Naive thymus-derived CD4-positive, alpha-beta T cell (primary cell): ENCODE measurements at regions not wholly inside any gene's neighbourhood (a gene's known extent, or its start where the extent isn't known, plus 50 kb on each side); places are given as distances from the start of the nearest gene placed in this dataset.

Experiments
- ATAC-seq: fragments of 150-1000 bp; cut with Tn5 transposase; 2 replicates; pipeline ENCODE4 v1.10.0; 2021; ENCODE audit warnings: mild to moderate bottlenecking, moderate library complexity
- CTCF ChIA-PET: fragments of 350-600 bp; sonication (Branson Sonifier 250); formaldehyde crosslinking; loops from one replicate; lab custom pipeline; 2021; ENCODE audit warnings: antibody characterized with exemption; lab: Charles Lee
- POLR2A ChIA-PET: fragments of 350-600 bp; sonication (Branson Sonifier 250); formaldehyde crosslinking; loops from one replicate; lab custom pipeline; 2021; ENCODE audit warnings: antibody characterized with exemption, inconsistent platforms; lab: Charles Lee
- DNase-seq, 9 donors: peaks; one replicate each; pipeline versions ENCODE4 v3.0.0 to v3.0.0-alpha.2; 2020 to 2022; ENCODE audit warnings: mixed read lengths in 1 of 9
- H3K27ac ChIP-seq: one replicate; pipeline ENCODE4 v1.7.0; 2013; ENCODE audit warnings: mild to moderate bottlenecking, low read depth, low read length, moderate library complexity
- H3K27me3 ChIP-seq, 2 donors: one replicate each; pipeline ENCODE4 v1.7.0; 2013; ENCODE audit warnings: low read length in 2 of 2, mild to moderate bottlenecking in 2 of 2, moderate library complexity in 2 of 2; ENCODE audit not compliant: control insufficient read depth in 2 of 2, insufficient read depth in 2 of 2
- H3K36me3 ChIP-seq, 3 experiments: 1 replicate in 2 of 3; 2 replicates in 1 of 3; pipeline ENCODE4 v1.7.0; 2013; ENCODE audit warnings: low read length in 3 of 3, mild to moderate bottlenecking in 3 of 3, moderate library complexity in 1 of 3; ENCODE audit not compliant: insufficient read depth in 3 of 3, control insufficient read depth in 2 of 3
- H3K4me1 ChIP-seq, 2 donors: one replicate each; pipeline ENCODE4 v1.7.0; 2013; ENCODE audit warnings: low read length in 2 of 2, mild to moderate bottlenecking in 2 of 2, moderate library complexity in 1 of 2; ENCODE audit not compliant: control insufficient read depth in 2 of 2, insufficient read depth in 2 of 2
- H3K4me3 ChIP-seq: 2 replicates; pipeline ENCODE4 v1.7.0; 2013; ENCODE audit warnings: mild to moderate bottlenecking, low read length
- H3K9me3 ChIP-seq, 3 experiments: 1 replicate in 2 of 3; 2 replicates in 1 of 3; pipeline ENCODE4 v1.7.0; 2013; ENCODE audit warnings: low read length in 3 of 3; ENCODE audit not compliant: control insufficient read depth in 2 of 3
- H3K27ac Mint-ChIP-seq, 9 donors: one replicate each; pipeline ENCODE4 v1.8.0; 2020 to 2022; ENCODE audit warnings: mixed read lengths in 9 of 9, mild to moderate bottlenecking in 8 of 9, moderate library complexity in 5 of 9, inconsistent platforms in 2 of 9
- H3K27me3 Mint-ChIP-seq, 5 donors: one replicate each; pipeline ENCODE4 v1.8.0; 2021 to 2022; ENCODE audit warnings: mixed read lengths in 5 of 5, mild to moderate bottlenecking in 1 of 5
- H3K36me3 Mint-ChIP-seq, 5 donors: one replicate each; pipeline ENCODE4 v1.8.0; 2020 to 2022; ENCODE audit warnings: mixed read lengths in 5 of 5, mild to moderate bottlenecking in 3 of 5, inconsistent platforms in 1 of 5
- H3K4me1 Mint-ChIP-seq, 7 donors: one replicate each; pipeline ENCODE4 v1.8.0; 2020 to 2022; ENCODE audit warnings: mixed read lengths in 7 of 7, mild to moderate bottlenecking in 3 of 7, inconsistent platforms in 1 of 7
- H3K4me3 Mint-ChIP-seq, 10 donors: one replicate each; pipeline ENCODE4 v1.8.0; 2020 to 2022; ENCODE audit warnings: mild to moderate bottlenecking in 10 of 10, mixed read lengths in 10 of 10, moderate library complexity in 6 of 10, inconsistent platforms in 2 of 10
- H3K9me3 Mint-ChIP-seq, 11 donors: one replicate each; pipeline ENCODE4 v1.8.0; 2020 to 2022; ENCODE audit warnings: mixed read lengths in 11 of 11, mild to moderate bottlenecking in 4 of 11, inconsistent platforms in 1 of 11, moderate library complexity in 1 of 11
- intact Hi-C, 2 donors: fragments of 100-400 bp; cut with micrococcal nuclease; formaldehyde crosslinking; loops; one replicate each; pipeline ENCODE4 v1.15.1; 2023

GRCh38 chr6:33863723-33864440, 60.1 kb upstream of the MLN start:
- Histone ChIP-seq H3K4me1 (peaks cover 21 to 30% of the 10 kb centered on the region in 2 donors), H3K36me3 (no peaks in the 10 kb centered on the region), H3K27ac (no peak overlapping the region), H3K27me3 (no peaks in the 10 kb centered on the region), H3K4me3 (no peak overlapping the region), H3K9me3 (no peaks in the 10 kb centered on the region)
- ATAC-seq (no peak), DNase-seq (no peak)
- Mint-ChIP-seq H3K36me3 (peaks cover 0 to 9% (median 3%) of the 10 kb centered on the region in 5 donors), H3K4me3 (no peak overlapping the region), H3K4me1 (peaks cover 21 to 37% (median 32%) of the 10 kb centered on the region in 7 donors), H3K9me3 (peaks cover 0 to 13% (median 0%) of the 10 kb centered on the region in 11 donors), H3K27ac (no peak overlapping the region), H3K27me3 (peaks cover 0 to 18% (median 7%) of the 10 kb centered on the region in 5 donors)
- POLR2A ChIA-PET, result no interaction called here
- CTCF ChIA-PET, result no interaction called here
- intact Hi-C loops, result loop anchor here in 1 of 2 donors (5.0 kb wide), 1 partner anchor 92 kb away; no protein-coding TSS in a partner anchor

DNA sequence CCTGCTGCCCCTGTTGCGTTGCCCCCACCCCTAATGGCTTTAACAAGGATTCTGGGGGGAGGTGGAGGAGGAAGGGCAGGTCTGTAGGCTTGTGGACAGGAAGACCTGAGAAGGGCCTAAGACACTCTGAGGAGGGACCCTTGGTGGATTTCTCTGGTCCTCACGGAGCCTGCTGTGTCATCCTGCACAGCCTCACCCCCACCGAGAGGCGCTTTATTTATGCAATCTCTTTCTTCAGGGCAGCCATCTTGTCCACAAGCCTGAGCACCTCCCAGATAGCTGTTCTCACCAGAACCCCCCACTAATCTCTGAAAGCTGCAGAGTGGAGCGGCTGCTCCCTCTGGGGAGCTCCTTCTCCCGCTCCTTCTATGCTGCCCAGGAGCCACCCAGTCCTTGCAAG, 59.3 kb upstream of the MLN start:
- H3K9me3 Mint-ChIP-seq, result peaks cover 0 to 13% (median 0%) of the 10 kb centered on the region in 11 donors
- intact Hi-C loops, result loop anchor here in 1 of 2 donors (5.0 kb wide), 1 partner anchor 91 kb away; no protein-coding TSS in a partner anchor
- H3K27me3 Mint-ChIP-seq, result peaks cover 0 to 18% (median 11%) of the 10 kb centered on the region in 5 donors

GRCh38 chr6:33862536-33862935, 58.7 kb upstream of the MLN start:
- no peak overlapping the region for H3K27ac Mint-ChIP-seq
- Histone ChIP-seq H3K27ac (no peak overlapping the region), H3K4me3 (no peak overlapping the region), H3K27me3 (no peaks in the 10 kb centered on the region), H3K9me3 (no peaks in the 10 kb centered on the region), H3K36me3 (no peaks in the 10 kb centered on the region), H3K4me1 (peaks cover 27 to 38% of the 10 kb centered on the region in 2 donors)
- intact Hi-C loops, result loop anchor here in 1 of 2 donors (5.0 kb wide), 1 partner anchor 90 kb away; no protein-coding TSS in a partner anchor
- H3K4me1 Mint-ChIP-seq, result peaks cover 21 to 51% (median 41%) of the 10 kb centered on the region in 7 donors
- no peak for DNase-seq
- no peak overlapping the region for H3K4me3 Mint-ChIP-seq
- H3K27me3 Mint-ChIP-seq, result peaks cover 0 to 18% (median 11%) of the 10 kb centered on the region in 5 donors
- POLR2A ChIA-PET, result interaction anchor here (0.5 kb wide), 1 partner anchor 15 kb away, joined by 3 read pairs; no protein-coding TSS in a partner anchor
- no peak for ATAC-seq
- peaks cover 0 to 13% (median 0%) of the 10 kb centered on the region in 11 donors for H3K9me3 Mint-ChIP-seq
- peaks cover 0 to 9% (median 3%) of the 10 kb centered on the region in 5 donors for H3K36me3 Mint-ChIP-seq
- CTCF ChIA-PET, result no interaction called here

More for the DNA sequence above, 59.3 kb upstream of the MLN start:
- Histone ChIP-seq H3K27me3 (no peaks in the 10 kb centered on the region), H3K9me3 (no peaks in the 10 kb centered on the region), H3K4me1 (peaks cover 22 to 32% of the 10 kb centered on the region in 2 donors), H3K27ac (no peak overlapping the region), H3K36me3 (no peaks in the 10 kb centered on the region), H3K4me3 (no peak overlapping the region)
- DNase-seq, result no peak
- CTCF ChIA-PET, result no interaction called here
- Mint-ChIP-seq H3K36me3 (peaks cover 0 to 9% (median 3%) of the 10 kb centered on the region in 5 donors), H3K27ac (no peak overlapping the region), H3K4me3 (no peak overlapping the region), H3K4me1 (peaks cover 21 to 45% (median 35%) of the 10 kb centered on the region in 7 donors)
- no peak for ATAC-seq
- POLR2A ChIA-PET, result no interaction called here

DNA sequence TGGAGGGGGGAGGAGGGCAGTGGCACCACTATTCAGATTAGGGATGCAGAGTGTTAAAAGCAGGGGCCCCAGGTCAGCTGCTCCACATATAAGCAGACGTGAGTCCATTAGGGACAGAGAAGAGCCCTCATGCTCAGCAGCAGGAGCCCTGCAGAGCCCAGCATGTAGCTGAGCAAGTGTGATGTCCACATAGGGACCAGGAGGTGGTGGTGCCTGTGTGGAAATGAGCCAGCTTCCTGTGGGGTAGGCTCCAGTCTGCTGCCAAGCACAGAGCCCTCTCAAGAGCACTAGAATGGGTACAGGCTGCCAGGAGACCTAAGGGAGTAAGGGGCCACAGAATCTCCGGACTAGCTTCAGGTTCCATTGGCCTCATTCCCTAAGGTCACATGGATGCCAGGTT, 57.9 kb upstream of the MLN start:
- Mint-ChIP-seq H3K36me3 (peaks cover 0 to 9% (median 3%) of the 10 kb centered on the region in 5 donors), H3K27ac (peak overlapping the region in 2 of 9 donors; percentile 35 to 82), H3K4me3 (peak overlapping the region in 1 of 10 donors; percentile 63), H3K4me1 (peaks cover 27 to 59% (median 49%) of the 10 kb centered on the region in 7 donors), H3K27me3 (peaks cover 0 to 15% (median 11%) of the 10 kb centered on the region in 5 donors), H3K9me3 (peaks cover 0 to 13% (median 0%) of the 10 kb centered on the region in 11 donors)
- DNase-seq (no peak), ATAC-seq (no peak)
- no peaks in the 10 kb centered on the region for H3K27me3 ChIP-seq
- no peak overlapping the region for H3K27ac ChIP-seq
- no peak overlapping the region for H3K4me3 ChIP-seq
- CTCF ChIA-PET, result interaction anchor here (1.5 kb wide), 1 partner anchor 37 kb away, joined by 3 read pairs; no protein-coding TSS in a partner anchor
- H3K9me3 ChIP-seq, result no peaks in the 10 kb centered on the region
- POLR2A ChIA-PET, result interaction anchor here (0.9 to 1.7 kb wide), 2 partner anchors 43 to 53 kb away, joined by 4 to 8 read pairs; no protein-coding TSS in a partner anchor
- H3K4me1 ChIP-seq, result peaks cover 35 to 46% of the 10 kb centered on the region in 2 donors
- intact Hi-C loops, result loop anchor here (1.0 to 5.0 kb wide), 3 partner anchors 43 to 89 kb away; no protein-coding TSS in a partner anchor
- H3K36me3 ChIP-seq, result no peaks in the 10 kb centered on the region

GRCh38 chr6:33860706-33861474, 57.1 kb upstream of the MLN start:
- POLR2A ChIA-PET, result interaction anchor here (0.8 to 2.2 kb wide), 4 partner anchors 11 to 73 kb away, joined by 3 to 8 read pairs (median 6); partner anchors contain the start of gene LEMD2
- peaks cover 0 to 11% (median 9%) of the 10 kb centered on the region in 5 donors for H3K27me3 Mint-ChIP-seq
- H3K4me1 ChIP-seq, result peaks cover 44 to 54% of the 10 kb centered on the region in 2 donors
- H3K4me3 Mint-ChIP-seq, result peak overlapping the region in 9 of 10 donors; percentile 19 to 63 (median 40)
- H3K9me3 Mint-ChIP-seq, result peaks cover 0 to 8% (median 0%) of the 10 kb centered on the region in 11 donors
- H3K36me3 Mint-ChIP-seq, result peaks cover 0 to 7% (median under 1%) of the 10 kb centered on the region in 5 donors
- intact Hi-C loops, result loop anchor here (1.0 to 5.0 kb wide), 3 partner anchors 43 to 89 kb away; no protein-coding TSS in a partner anchor
- DNase-seq (peak in 7 of 9 donors; percentile 20 to 68 (median 54)), ATAC-seq (peak; percentile 30)
- H3K4me1 Mint-ChIP-seq, result peaks cover 31 to 67% (median 57%) of the 10 kb centered on the region in 7 donors
- H3K27me3 ChIP-seq, result no peaks in the 10 kb centered on the region
- H3K27ac Mint-ChIP-seq, result peak overlapping the region in 5 of 9 donors; percentile 12 to 82 (median 35)
- H3K27ac ChIP-seq, result no peak overlapping the region
- CTCF ChIA-PET, result interaction anchor here (1.2 to 1.5 kb wide), 2 partner anchors 38 to 190 kb away, joined by 3 read pairs; no protein-coding TSS in a partner anchor
- H3K4me3 ChIP-seq, result no peak overlapping the region
- no peaks in the 10 kb centered on the region for H3K9me3 ChIP-seq
- H3K36me3 ChIP-seq, result no peaks in the 10 kb centered on the region

DNA sequence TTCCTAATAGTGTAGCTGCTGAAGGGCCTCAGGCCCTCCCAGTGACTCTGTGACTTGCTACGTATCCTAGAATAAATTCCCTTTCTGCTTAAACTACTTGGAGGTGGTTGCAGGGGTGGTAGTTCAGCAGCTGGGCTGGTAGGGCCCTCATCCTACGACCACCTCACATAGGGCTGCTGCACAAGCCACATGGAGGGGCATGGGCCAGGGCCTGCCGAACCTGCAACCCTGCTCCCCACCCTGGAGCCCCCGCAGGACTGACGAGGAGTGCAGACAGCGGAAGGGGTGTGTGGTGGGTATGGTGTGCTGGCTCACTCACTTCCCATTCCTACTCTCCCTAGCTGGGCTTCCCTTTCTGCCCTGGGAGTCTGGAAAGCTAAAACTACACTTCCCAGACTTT, 56.2 kb upstream of the MLN start:
- Histone ChIP-seq H3K4me1 (peaks cover 51 to 61% of the 10 kb centered on the region in 2 donors), H3K27ac (no peak overlapping the region), H3K9me3 (no peaks in the 10 kb centered on the region), H3K36me3 (no peaks in the 10 kb centered on the region), H3K27me3 (no peaks in the 10 kb centered on the region), H3K4me3 (no peak overlapping the region)
- intact Hi-C loops, result loop anchor here in 1 of 2 donors (5.0 kb wide), 1 partner anchor 88 kb away; no protein-coding TSS in a partner anchor
- H3K27ac Mint-ChIP-seq, result no peak overlapping the region
- ChIA-PET POLR2A (interaction anchor here (0.8 to 2.2 kb wide), 3 partner anchors 10 to 72 kb away, joined by 3 to 8 read pairs (median 8); partner anchors contain the start of gene LEMD2), CTCF (interaction anchor here (1.5 kb wide), 1 partner anchor 38 kb away, joined by 3 read pairs; no protein-coding TSS in a partner anchor)
- DNase-seq (no peak), ATAC-seq (no peak)
- peaks cover 0 to 5% (median 0%) of the 10 kb centered on the region in 5 donors for H3K36me3 Mint-ChIP-seq
- H3K27me3 Mint-ChIP-seq, result peaks cover 0 to 13% (median 9%) of the 10 kb centered on the region in 5 donors
- H3K9me3 Mint-ChIP-seq, result peaks cover 0 to 1% (median 0%) of the 10 kb centered on the region in 11 donors
- H3K4me3 Mint-ChIP-seq, result peak overlapping the region in 1 of 10 donors; percentile 40
- H3K4me1 Mint-ChIP-seq, result peaks cover 35 to 74% (median 64%) of the 10 kb centered on the region in 7 donors
